ENCODE measurements at regions not wholly inside any gene's neighbourhood (a gene's known extent, or its start where the extent isn't known, plus 50 kb on each side); places are given as distances from the start of the nearest gene placed in this dataset.
A peak's percentile ranks its signal among the peaks of the same experiment; 100 is the strongest.
"Not testable (repeated sequence)": the region's sequence is repeated elsewhere in the genome, so short reads cannot be mapped to it uniquely, and the experiment has no call there.

GRCh38 chr3:161600173-161600572 lies 103.6 kb downstream of the OTOL1 start:
- DNase-seq (ENCODE audit: low spot score) = no peak

GRCh38 chr3:161602475-161602874 lies 105.9 kb downstream of the OTOL1 start:
- DNase-seq (ENCODE audit: low spot score) = no peak

GRCh38 chr3:161602918-161603317 lies 106.3 kb downstream of the OTOL1 start:
- no peak for DNase-seq (ENCODE audit: low spot score)

GRCh38 chr3:161607056-161607455 lies 110.4 kb downstream of the OTOL1 start:
- DNase-seq (ENCODE audit: low spot score) = peak; percentile 1

- DNase-seq (ENCODE audit: low spot score) = no peak
These were observed 122.7 kb downstream of the OTOL1 start for GRCh38 chr3:161619351-161619750.

GRCh38 chr3:161630794-161631193 lies 134.2 kb downstream of the OTOL1 start:
- DNase-seq (ENCODE audit: low spot score) = no peak

- DNase-seq (ENCODE audit: low spot score) = no peak
These were observed 134.9 kb downstream of the OTOL1 start for GRCh38 chr3:161631536-161631935.

GRCh38 chr3:161637559-161637958 lies 141.0 kb downstream of the OTOL1 start:
- DNase-seq (ENCODE audit: low spot score) = no peak

GRCh38 chr3:161639095-161639494 lies 142.5 kb downstream of the OTOL1 start:
- not testable (repeated sequence) for DNase-seq (ENCODE audit: low spot score)

- DNase-seq (ENCODE audit: low spot score) = no peak
These were observed 143.6 kb downstream of the OTOL1 start for GRCh38 chr3:161640181-161640580.

GRCh38 chr3:161641287-161641686 lies 144.7 kb downstream of the OTOL1 start:
- no peak for DNase-seq (ENCODE audit: low spot score)

- no peak for DNase-seq (ENCODE audit: low spot score)
These were observed 148.5 kb downstream of the OTOL1 start for GRCh38 chr3:161644891-161645635.

GRCh38 chr3:161647936-161648470 lies 151.4 kb downstream of the OTOL1 start:
- DNase-seq (ENCODE audit: low spot score) = no peak

GRCh38 chr3:161649900-161650484 lies 153.4 kb downstream of the OTOL1 start:
- no peak for DNase-seq (ENCODE audit: low spot score)

GRCh38 chr3:161657786-161658185 lies 161.2 kb downstream of the OTOL1 start:
- DNase-seq (ENCODE audit: low spot score) = no peak

GRCh38 chr3:161671141-161671540 lies 174.5 kb downstream of the OTOL1 start:
- DNase-seq (ENCODE audit: low spot score) = no peak

GRCh38 chr3:161672478-161672877 lies 175.9 kb downstream of the OTOL1 start:
- no peak for DNase-seq (ENCODE audit: low spot score)

- DNase-seq (ENCODE audit: low spot score) = no peak
These were observed 177.3 kb downstream of the OTOL1 start for GRCh38 chr3:161673866-161674265.

- no peak for DNase-seq (ENCODE audit: low spot score)
These were observed 177.8 kb downstream of the OTOL1 start for GRCh38 chr3:161674402-161674801.

- DNase-seq (ENCODE audit: low spot score) = not testable (repeated sequence)
These were observed 185.2 kb downstream of the OTOL1 start for GRCh38 chr3:161681831-161682230.

- DNase-seq (ENCODE audit: low spot score) = no peak
These were observed 186.1 kb downstream of the OTOL1 start for GRCh38 chr3:161682715-161683114.

GRCh38 chr3:161689584-161690298 lies 193.1 kb downstream of the OTOL1 start:
- no peak for DNase-seq (ENCODE audit: low spot score)

GRCh38 chr3:161690299-161690620 lies 193.7 kb downstream of the OTOL1 start:
- DNase-seq (ENCODE audit: low spot score) = no peak
